ENCODE measurements at regions not wholly inside any gene's neighbourhood (a gene's known extent, or its start where the extent isn't known, plus 50 kb on each side); places are given as distances from the start of the nearest gene placed in this dataset.

- TF ChIP-seq POLR2A (IDR thresholded peaks at IDR 0.05) (no peak), CTCF (IDR thresholded peaks at IDR 0.05) (no peak)
- Histone ChIP-seq H3K9me3 (no peaks in the 10 kb centered on the region), H3K4me3 (no peak overlapping the region), H3K27ac (no peak overlapping the region), H3K27me3 (no peaks in the 10 kb centered on the region), H3K4me1 (no peaks in the 10 kb centered on the region), H3K36me3 (ENCODE audit: low read depth, missing control alignments) (no peaks in the 10 kb centered on the region)
- no peak for DNase-seq
- intact Hi-C loops (cut with DNase I; ENCODE audit: low total_unique reads) = no loop called here
- 40 to 92% methylated on average over 2 of the region's 2 CpGs for WGBS, 2 donors
These were observed 868.1 kb upstream of the CDH9 start for GRCh38 chr5:27906481-27906880.

- Histone ChIP-seq H3K36me3 (ENCODE audit: low read depth, missing control alignments) (no peaks in the 10 kb centered on the region), H3K9me3 (no peaks in the 10 kb centered on the region), H3K27ac (no peak overlapping the region), H3K4me3 (no peak overlapping the region), H3K27me3 (no peaks in the 10 kb centered on the region), H3K4me1 (no peaks in the 10 kb centered on the region)
- no peak for DNase-seq
- intact Hi-C loops (cut with DNase I; ENCODE audit: low total_unique reads) = no loop called here
- WGBS, 2 donors = 89 to 98% methylated on average over 3 of the region's 3 CpGs
- no peak for TF ChIP-seq POLR2A (IDR thresholded peaks at IDR 0.05)
- no peak for TF ChIP-seq CTCF (IDR thresholded peaks at IDR 0.05)
These were observed 862.4 kb upstream of the CDH9 start for GRCh38 chr5:27900761-27901160.

- Histone ChIP-seq H3K27ac (no peak overlapping the region), H3K36me3 (ENCODE audit: low read depth, missing control alignments) (no peaks in the 10 kb centered on the region), H3K4me3 (no peak overlapping the region), H3K4me1 (no peaks in the 10 kb centered on the region), H3K9me3 (no peaks in the 10 kb centered on the region), H3K27me3 (no peaks in the 10 kb centered on the region)
- 71 to 91% methylated on average over 1 of the region's 1 CpG for whole genome bisulfite sequencing, 2 donors
- intact Hi-C loops (cut with DNase I; ENCODE audit: low total_unique reads) = no loop called here
- TF ChIP-seq POLR2A (IDR thresholded peaks at IDR 0.05) (no peak), CTCF (IDR thresholded peaks at IDR 0.05) (no peak)
- no peak for DNase-seq
These were observed 837.7 kb upstream of the CDH9 start for GRCh38 chr5:27876071-27876470.

- DNase-seq = no peak
- no peak overlapping the region for H3K27ac ChIP-seq
- H3K9me3 ChIP-seq = no peaks in the 10 kb centered on the region
- TF ChIP-seq CTCF (IDR thresholded peaks at IDR 0.05) = no peak
- no peak for TF ChIP-seq POLR2A (IDR thresholded peaks at IDR 0.05)
- H3K4me1 ChIP-seq = no peaks in the 10 kb centered on the region
- intact Hi-C loops (cut with DNase I; ENCODE audit: low total_unique reads) = no loop called here
- H3K27me3 ChIP-seq = no peaks in the 10 kb centered on the region
- H3K4me3 ChIP-seq = no peak overlapping the region
- no peaks in the 10 kb centered on the region for H3K36me3 ChIP-seq (ENCODE audit: low read depth, missing control alignments)
These were observed 836.8 kb upstream of the CDH9 start for GRCh38 chr5:27875148-27875547.

GRCh38 chr5:27868292-27868691 lies 829.9 kb upstream of the CDH9 start:
- H3K36me3 ChIP-seq (ENCODE audit: low read depth, missing control alignments) = no peaks in the 10 kb centered on the region
- DNase-seq = no peak
- H3K9me3 ChIP-seq = no peaks in the 10 kb centered on the region
- H3K4me1 ChIP-seq = no peaks in the 10 kb centered on the region
- no peak overlapping the region for H3K27ac ChIP-seq
- 84 to 96% methylated on average over 2 of the region's 2 CpGs for WGBS, 2 donors
- no peak for TF ChIP-seq CTCF (IDR thresholded peaks at IDR 0.05)
- no peak for TF ChIP-seq POLR2A (IDR thresholded peaks at IDR 0.05)
- H3K27me3 ChIP-seq = no peaks in the 10 kb centered on the region
- intact Hi-C loops (cut with DNase I; ENCODE audit: low total_unique reads) = no loop called here
- H3K4me3 ChIP-seq = no peak overlapping the region

Measured in testis (tissue), 2 donors.